ENCODE measurements at regions not wholly inside any gene's neighbourhood (a gene's known extent, or its start where the extent isn't known, plus 50 kb on each side); places are given as distances from the start of the nearest gene placed in this dataset.

DNA sequence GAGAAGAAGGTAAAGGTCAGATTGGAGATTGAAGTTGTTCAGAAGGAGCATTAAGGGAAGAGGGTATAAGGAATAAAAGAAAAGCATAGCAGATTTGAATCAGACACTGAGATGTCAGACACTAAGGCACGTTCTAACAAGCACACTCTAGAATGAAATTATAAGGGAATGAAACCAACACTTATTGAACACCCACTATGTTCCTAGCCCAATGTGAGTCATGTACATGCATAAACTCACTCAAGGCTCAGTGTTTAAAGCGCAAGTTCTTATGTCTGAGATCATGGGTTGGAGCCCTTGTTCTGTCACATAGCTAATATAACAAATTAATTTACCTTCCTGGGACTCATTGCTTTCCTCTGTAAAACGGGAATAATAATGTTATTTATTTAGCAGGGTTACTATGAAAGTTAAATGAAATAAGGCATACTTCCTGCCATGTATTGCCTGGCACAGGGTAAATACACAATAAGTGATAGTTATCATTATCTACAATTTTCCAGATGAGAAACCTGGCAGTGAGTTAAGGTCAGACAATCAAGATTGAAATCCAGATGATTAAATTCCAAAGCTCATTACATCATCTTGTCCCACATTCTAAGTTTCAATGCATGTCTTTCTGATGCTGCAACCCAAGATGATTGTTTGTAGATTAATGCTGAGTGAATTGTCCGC lies 68.3 kb upstream of the DACH1 start:
- no peak for DNase-seq

DNA sequence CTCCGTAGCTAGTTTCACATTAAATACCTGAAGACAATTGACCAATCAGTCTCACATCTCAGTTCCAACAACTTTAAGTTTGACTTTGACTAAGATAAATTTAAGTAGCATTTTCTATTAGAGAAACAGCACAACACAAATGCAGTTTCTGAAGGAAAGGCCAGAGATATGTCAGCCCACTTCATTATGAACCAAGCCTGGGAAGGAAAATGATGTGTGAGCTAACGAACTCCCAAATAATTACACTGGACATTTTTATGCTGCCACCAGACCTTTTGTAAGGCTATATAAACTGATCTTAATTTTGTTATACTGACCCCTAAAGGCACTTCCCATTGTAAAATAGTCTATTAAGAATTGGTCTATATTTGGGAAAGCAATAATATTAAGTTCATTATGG lies 57.9 kb upstream of the DACH1 start:
- no peak for DNase-seq

DNA sequence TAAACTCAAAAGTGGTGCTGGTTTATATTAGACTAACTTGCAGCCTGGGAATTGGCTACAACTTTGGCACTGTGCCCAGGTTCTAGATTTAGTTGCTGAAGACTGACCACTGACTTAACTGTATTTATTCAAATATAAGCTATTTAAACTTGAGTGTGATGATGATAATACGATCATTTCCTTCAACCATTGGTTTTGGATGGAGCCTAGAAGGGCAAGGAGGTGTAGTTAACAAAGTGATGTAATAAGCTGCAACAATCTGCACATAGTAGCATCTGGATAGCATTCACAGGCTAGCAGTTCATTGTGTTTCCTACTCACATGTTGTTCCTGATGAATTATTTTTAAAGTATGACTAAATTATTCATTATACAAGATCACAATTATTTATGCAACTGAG lies 55.2 kb upstream of the DACH1 start:
- no peak for DNase-seq

Data from GDM1 (cell line).